ENCODE measurements at regions not wholly inside any gene's neighbourhood (a gene's known extent, or its start where the extent isn't known, plus 50 kb on each side); places are given as distances from the start of the nearest gene placed in this dataset.

- Histone ChIP-seq H3K27me3 (no peaks in the 10 kb centered on the region), H3K27ac (no peak overlapping the region), H3K36me3 (no peaks in the 10 kb centered on the region), H3K4me3 (no peak overlapping the region), H3K4me1 (no peaks in the 10 kb centered on the region), H3K9me3 (no peaks in the 10 kb centered on the region)
- intact Hi-C loops (cut with DNase I; ENCODE audit: low total_unique reads) (no loop called here), in situ Hi-C loops (cut with MboI; ENCODE audit: low sequenced_read_pairs in 4 of 4) (no loop called here)
- no peak for ATAC-seq
- DNase-seq, result no peak
- TF ChIP-seq POLR2A (IDR thresholded peaks at IDR 0.05), result no peak
- TF ChIP-seq, protein P1, sequence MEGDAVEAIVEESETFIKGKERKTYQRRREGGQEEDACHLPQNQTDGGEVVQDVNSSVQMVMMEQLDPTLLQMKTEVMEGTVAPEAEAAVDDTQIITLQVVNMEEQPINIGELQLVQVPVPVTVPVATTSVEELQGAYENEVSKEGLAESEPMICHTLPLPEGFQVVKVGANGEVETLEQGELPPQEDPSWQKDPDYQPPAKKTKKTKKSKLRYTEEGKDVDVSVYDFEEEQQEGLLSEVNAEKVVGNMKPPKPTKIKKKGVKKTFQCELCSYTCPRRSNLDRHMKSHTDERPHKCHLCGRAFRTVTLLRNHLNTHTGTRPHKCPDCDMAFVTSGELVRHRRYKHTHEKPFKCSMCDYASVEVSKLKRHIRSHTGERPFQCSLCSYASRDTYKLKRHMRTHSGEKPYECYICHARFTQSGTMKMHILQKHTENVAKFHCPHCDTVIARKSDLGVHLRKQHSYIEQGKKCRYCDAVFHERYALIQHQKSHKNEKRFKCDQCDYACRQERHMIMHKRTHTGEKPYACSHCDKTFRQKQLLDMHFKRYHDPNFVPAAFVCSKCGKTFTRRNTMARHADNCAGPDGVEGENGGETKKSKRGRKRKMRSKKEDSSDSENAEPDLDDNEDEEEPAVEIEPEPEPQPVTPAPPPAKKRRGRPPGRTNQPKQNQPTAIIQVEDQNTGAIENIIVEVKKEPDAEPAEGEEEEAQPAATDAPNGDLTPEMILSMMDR (IDR thresholded peaks at IDR 0.05 in 4 of 5, conservative IDR thresholded peaks at IDR 0.05 in 1 of 5), result no peak
Measured at GRCh38 chr13:66205807-66206206, 1024.3 kb downstream of the PCDH9 start.

- TF ChIP-seq, protein P1 (IDR thresholded peaks at IDR 0.05 in 4 of 5, conservative IDR thresholded peaks at IDR 0.05 in 1 of 5), result no peak
- TF ChIP-seq POLR2A (IDR thresholded peaks at IDR 0.05), result no peak
- no peak for ATAC-seq
- intact Hi-C loops (cut with DNase I; ENCODE audit: low total_unique reads), result no loop called here
- no peak overlapping the region for H3K4me3 ChIP-seq
- H3K27me3 ChIP-seq, result no peaks in the 10 kb centered on the region
- no peaks in the 10 kb centered on the region for H3K9me3 ChIP-seq
- no peak overlapping the region for H3K27ac ChIP-seq
- H3K36me3 ChIP-seq, result no peaks in the 10 kb centered on the region
- no peak for DNase-seq
- no peaks in the 10 kb centered on the region for H3K4me1 ChIP-seq
- in situ Hi-C loops (cut with MboI; ENCODE audit: low sequenced_read_pairs in 4 of 4), result no loop called here
Measured at GRCh38 chr13:66200555-66200954, 1029.6 kb downstream of the PCDH9 start.

GRCh38 chr13:66195238-66195637 is 1034.9 kb downstream of the PCDH9 start:
- TF ChIP-seq, protein P1 (IDR thresholded peaks at IDR 0.05 in 4 of 5, conservative IDR thresholded peaks at IDR 0.05 in 1 of 5), result no peak
- no peak for TF ChIP-seq POLR2A (IDR thresholded peaks at IDR 0.05)
- in situ Hi-C loops (cut with MboI; ENCODE audit: low sequenced_read_pairs in 4 of 4), result no loop called here
- no peaks in the 10 kb centered on the region for H3K36me3 ChIP-seq
- H3K4me1 ChIP-seq, result no peaks in the 10 kb centered on the region
- intact Hi-C loops (cut with DNase I; ENCODE audit: low total_unique reads), result no loop called here
- no peak overlapping the region for H3K27ac ChIP-seq
- DNase-seq, result no peak
- H3K9me3 ChIP-seq, result no peaks in the 10 kb centered on the region
- no peak for ATAC-seq
- no peaks in the 10 kb centered on the region for H3K27me3 ChIP-seq
- no peak overlapping the region for H3K4me3 ChIP-seq

GRCh38 chr13:66189986-66190385 is 1040.2 kb downstream of the PCDH9 start:
- Histone ChIP-seq H3K36me3 (no peaks in the 10 kb centered on the region), H3K4me1 (no peaks in the 10 kb centered on the region), H3K27me3 (no peaks in the 10 kb centered on the region), H3K27ac (no peak overlapping the region), H3K9me3 (no peaks in the 10 kb centered on the region), H3K4me3 (no peak overlapping the region)
- TF ChIP-seq, protein P1 (IDR thresholded peaks at IDR 0.05 in 4 of 5, conservative IDR thresholded peaks at IDR 0.05 in 1 of 5), result no peak
- TF ChIP-seq POLR2A (IDR thresholded peaks at IDR 0.05), result no peak
- intact Hi-C loops (cut with DNase I; ENCODE audit: low total_unique reads) (no loop called here), in situ Hi-C loops (cut with MboI; ENCODE audit: low sequenced_read_pairs in 4 of 4) (no loop called here)
- no peak for ATAC-seq
- no peak for DNase-seq

DNA sequence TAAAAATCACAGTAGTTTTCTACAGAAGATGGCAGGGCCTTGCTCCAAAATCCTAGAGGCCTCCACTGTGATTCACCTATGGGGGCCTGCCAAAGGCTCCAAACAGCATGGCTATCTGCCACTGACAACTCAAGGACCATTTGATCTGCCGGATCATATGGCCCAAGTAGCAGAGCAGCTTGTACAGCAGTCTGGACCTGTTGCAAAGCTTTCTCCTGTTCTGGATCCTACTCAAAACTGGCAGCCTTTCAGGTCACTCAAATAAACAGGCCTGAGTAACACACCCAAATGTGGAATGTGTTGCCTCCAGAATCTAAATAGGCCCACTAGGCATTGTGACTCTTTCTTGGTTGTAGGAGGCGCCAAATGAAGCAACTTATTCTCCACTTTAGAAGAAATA is 1049.3 kb downstream of the PCDH9 start:
- ATAC-seq (no peak), DNase-seq (peak in 1 of 2 donors; percentile 16)
- H3K36me3 ChIP-seq, result no peaks in the 10 kb centered on the region
- no peak for TF ChIP-seq POLR2A (IDR thresholded peaks at IDR 0.05)
- TF ChIP-seq, protein P1 (IDR thresholded peaks at IDR 0.05 in 4 of 5, conservative IDR thresholded peaks at IDR 0.05 in 1 of 5), result no peak
- no peaks in the 10 kb centered on the region for H3K9me3 ChIP-seq
- H3K4me3 ChIP-seq, result no peak overlapping the region
- intact Hi-C loops (cut with DNase I; ENCODE audit: low total_unique reads) (no loop called here), in situ Hi-C loops (cut with MboI; ENCODE audit: low sequenced_read_pairs in 4 of 4) (no loop called here)
- no peak overlapping the region for H3K27ac ChIP-seq
- H3K27me3 ChIP-seq, result no peaks in the 10 kb centered on the region
- no peaks in the 10 kb centered on the region for H3K4me1 ChIP-seq

Data from gastrocnemius medialis (tissue), 4 donors.